ENCODE measurements at regions not wholly inside any gene's neighbourhood (a gene's known extent, or its start where the extent isn't known, plus 50 kb on each side); places are given as distances from the start of the nearest gene placed in this dataset.

DNA sequence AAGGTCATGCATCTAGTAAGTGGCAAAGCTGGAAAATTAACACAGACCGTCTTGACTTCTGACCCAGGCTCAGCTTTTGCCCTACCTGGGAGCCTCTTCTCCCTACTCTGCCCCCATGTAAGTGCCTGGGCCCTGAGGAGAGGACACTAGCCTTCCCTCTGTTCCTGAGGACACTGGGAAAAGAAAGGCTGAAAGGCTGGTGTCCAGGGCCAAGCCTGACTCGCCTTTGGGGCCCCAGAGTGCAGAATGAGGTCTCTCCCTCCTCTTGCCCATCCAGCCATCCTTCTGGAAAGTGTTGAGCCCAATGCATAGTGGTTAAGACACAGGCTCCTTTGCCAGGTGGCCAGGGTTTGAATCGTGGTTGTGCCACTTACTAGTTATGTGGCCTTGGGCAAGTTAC is 91.5 kb downstream of the PJA1 start:
- Histone ChIP-seq H3K36me3 (no peaks in the 10 kb centered on the region), H3K4me3 (no peak overlapping the region), H3K9me3 (no peaks in the 10 kb centered on the region), H3K4me2 (no peak overlapping the region), H3K9ac (no peak overlapping the region), H3K27me3 (peaks cover 82% of the 10 kb centered on the region), H4K20me1 (no peaks in the 10 kb centered on the region; the same call in 1 of the 2 replicates), H3K27ac (no peak overlapping the region), H3K4me1 (peaks cover 14% of the 10 kb centered on the region)
- no peak for TF ChIP-seq Cebpa-rat (IDR thresholded peaks at IDR 0.05)

DNA sequence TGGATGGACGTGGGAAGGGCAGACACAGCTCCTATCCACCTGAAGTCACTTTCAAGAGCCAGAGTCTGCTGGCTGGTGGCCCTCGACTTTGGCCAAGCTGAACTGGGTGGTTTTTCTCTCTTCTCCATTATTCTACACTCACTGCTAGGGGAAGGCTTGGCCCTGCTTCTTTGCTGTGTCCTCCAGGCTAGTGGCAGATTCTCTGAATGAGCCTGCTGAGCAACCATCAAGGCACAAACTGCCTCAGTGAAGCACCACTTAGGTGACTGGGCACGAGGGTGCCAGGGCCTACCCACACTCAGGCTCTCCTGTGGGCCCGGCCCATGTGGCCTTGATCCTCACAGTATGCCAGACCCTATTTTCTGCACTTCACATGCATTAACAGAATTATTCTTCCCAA is 92.0 kb downstream of the PJA1 start:
- no peaks in the 10 kb centered on the region; the same call in 1 of the 2 replicates for H4K20me1 ChIP-seq
- H3K27ac ChIP-seq = no peak overlapping the region
- H3K4me3 ChIP-seq = no peak overlapping the region
- peaks cover 9% of the 10 kb centered on the region for H3K4me1 ChIP-seq
- TF ChIP-seq Cebpa-rat (IDR thresholded peaks at IDR 0.05) = no peak
- no peaks in the 10 kb centered on the region for H3K9me3 ChIP-seq
- H3K27me3 ChIP-seq = peaks cover 82% of the 10 kb centered on the region
- H3K9ac ChIP-seq = no peak overlapping the region
- H3K4me2 ChIP-seq = no peak overlapping the region
- H3K36me3 ChIP-seq = no peaks in the 10 kb centered on the region

- Histone ChIP-seq H3K9ac (no peak overlapping the region), H3K4me3 (no peak overlapping the region), H3K4me1 (peaks cover 2% of the 10 kb centered on the region), H3K27ac (no peak overlapping the region), H3K27me3 (peaks cover 84% of the 10 kb centered on the region), H3K36me3 (no peaks in the 10 kb centered on the region), H3K9me3 (no peaks in the 10 kb centered on the region), H4K20me1 (no peaks in the 10 kb centered on the region; the same call in 1 of the 2 replicates), H3K4me2 (no peak overlapping the region)
- no peak for TF ChIP-seq Cebpa-rat (IDR thresholded peaks at IDR 0.05)
These were observed 92.7 kb downstream of the PJA1 start for GRCh38 chrX:69072486-69073006.

DNA sequence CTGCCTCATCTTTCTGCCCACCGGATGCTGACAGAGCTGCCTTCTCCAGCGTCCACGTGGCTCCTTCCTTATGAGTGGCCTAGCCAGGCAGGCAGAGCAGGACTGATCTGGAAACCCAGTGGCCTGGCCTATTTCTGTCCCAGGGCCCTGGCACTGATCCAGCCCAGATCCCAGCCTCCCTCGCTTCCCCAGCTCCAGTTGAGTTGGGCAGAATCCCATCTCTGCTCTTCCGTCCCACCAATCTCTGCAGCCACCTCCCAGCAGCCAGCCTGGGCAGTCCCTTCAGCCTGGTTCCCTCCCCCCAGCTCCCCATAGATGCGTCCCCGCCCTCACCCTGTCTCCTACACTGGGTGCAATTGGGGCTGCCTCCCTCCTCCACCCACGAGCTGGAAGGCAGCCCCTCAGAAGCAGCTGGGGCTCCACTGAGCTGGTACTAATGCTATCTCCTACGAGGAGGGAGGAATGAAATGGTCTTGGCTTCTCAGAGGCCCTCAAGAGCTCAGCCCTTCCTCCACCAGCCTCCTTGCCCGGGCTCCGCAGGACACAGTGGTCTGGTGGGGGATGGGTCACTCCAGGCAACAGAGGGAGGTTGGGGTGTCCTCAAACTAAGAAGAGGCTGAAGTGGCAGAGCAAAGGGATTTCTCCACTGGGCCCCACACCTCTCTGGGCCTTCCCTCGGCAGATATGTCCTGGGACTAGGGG is 94.2 kb downstream of the PJA1 start:
- no peaks in the 10 kb centered on the region for H3K9me3 ChIP-seq
- no peak overlapping the region for H3K4me3 ChIP-seq
- TF ChIP-seq Cebpa-rat (IDR thresholded peaks at IDR 0.05) = no peak
- H3K27me3 ChIP-seq = peaks cover 93% of the 10 kb centered on the region
- H3K9ac ChIP-seq = no peak overlapping the region
- H3K36me3 ChIP-seq = no peaks in the 10 kb centered on the region
- H3K27ac ChIP-seq = no peak overlapping the region
- no peak overlapping the region for H3K4me2 ChIP-seq
- H3K4me1 ChIP-seq = no peaks in the 10 kb centered on the region
- peaks cover 4% of the 10 kb centered on the region; the same call in 1 of the 2 replicates for H4K20me1 ChIP-seq

DNA sequence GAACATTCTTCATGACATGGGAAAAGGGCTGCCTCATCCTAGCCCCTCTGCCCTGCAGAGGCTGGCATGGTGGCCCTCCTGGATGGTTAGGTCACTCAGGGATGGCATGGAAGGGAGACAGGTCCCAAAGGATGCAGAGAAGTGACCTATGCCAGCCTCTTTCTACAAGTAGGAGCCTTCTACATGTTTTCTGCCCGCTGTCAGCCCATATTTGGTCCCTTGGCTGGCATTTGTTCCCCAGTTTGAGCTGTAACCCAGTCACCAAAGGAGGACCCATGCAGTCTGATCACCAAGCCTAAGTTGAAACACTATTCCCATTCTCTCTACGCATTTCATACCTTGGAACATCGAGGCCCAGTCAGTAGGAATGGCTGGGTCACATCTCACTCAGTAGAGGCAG is 95.4 kb downstream of the PJA1 start:
- peaks cover 5% of the 10 kb centered on the region; the same call in 1 of the 2 replicates for H4K20me1 ChIP-seq
- H3K4me2 ChIP-seq = no peak overlapping the region
- no peak overlapping the region for H3K4me3 ChIP-seq
- no peak overlapping the region for H3K27ac ChIP-seq
- peaks cover 91% of the 10 kb centered on the region for H3K27me3 ChIP-seq
- H3K36me3 ChIP-seq = no peaks in the 10 kb centered on the region
- no peak overlapping the region for H3K9ac ChIP-seq
- no peak for TF ChIP-seq Cebpa-rat (IDR thresholded peaks at IDR 0.05)
- no peaks in the 10 kb centered on the region for H3K4me1 ChIP-seq
- no peaks in the 10 kb centered on the region for H3K9me3 ChIP-seq

- TF ChIP-seq Cebpa-rat (IDR thresholded peaks at IDR 0.05) = no peak
- no peak overlapping the region for H3K27ac ChIP-seq
- no peak overlapping the region for H3K4me2 ChIP-seq
- H3K36me3 ChIP-seq = no peaks in the 10 kb centered on the region
- no peaks in the 10 kb centered on the region for H3K4me1 ChIP-seq
- peaks cover 91% of the 10 kb centered on the region for H3K27me3 ChIP-seq
- no peak overlapping the region for H3K9ac ChIP-seq
- H3K4me3 ChIP-seq = no peak overlapping the region
- peaks cover 4% of the 10 kb centered on the region; the same call in 1 of the 2 replicates for H3K9me3 ChIP-seq
- H4K20me1 ChIP-seq = peaks cover 5% of the 10 kb centered on the region; the same call in 1 of the 2 replicates
These were observed 96.2 kb downstream of the PJA1 start for GRCh38 chrX:69069086-69069445.

GRCh38 chrX:69068301-69069085 is 96.8 kb downstream of the PJA1 start:
- Histone ChIP-seq H3K27me3 (peaks cover 91% of the 10 kb centered on the region), H3K4me2 (no peak overlapping the region), H4K20me1 (peaks cover 5% of the 10 kb centered on the region; the same call in 1 of the 2 replicates), H3K4me3 (no peak overlapping the region), H3K27ac (no peak overlapping the region), H3K9me3 (peaks cover 5% of the 10 kb centered on the region; the same call in 1 of the 2 replicates), H3K9ac (no peak overlapping the region), H3K4me1 (no peaks in the 10 kb centered on the region), H3K36me3 (no peaks in the 10 kb centered on the region)
- TF ChIP-seq Cebpa-rat (IDR thresholded peaks at IDR 0.05) = no peak

DNA sequence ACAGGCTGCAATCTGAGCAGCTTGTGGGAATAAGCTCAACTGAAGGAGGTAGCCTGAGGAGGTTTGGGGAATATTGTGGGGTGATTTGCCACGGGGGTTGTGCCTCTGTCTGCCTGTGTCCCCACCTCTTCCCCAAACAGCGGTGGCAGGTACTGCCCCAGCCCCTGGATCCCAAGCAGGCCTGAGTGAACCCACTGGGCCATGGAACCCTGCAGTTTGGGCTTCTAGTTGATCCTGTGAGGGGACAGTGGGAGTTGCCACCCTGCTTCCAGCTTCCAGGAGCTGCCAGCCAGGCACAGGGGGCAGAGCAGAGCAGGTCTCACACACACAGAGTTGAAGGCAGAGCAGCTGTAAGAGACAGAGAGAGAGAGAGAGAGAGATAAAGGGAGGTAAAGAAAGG is 97.4 kb downstream of the PJA1 start:
- TF ChIP-seq Cebpa-rat (IDR thresholded peaks at IDR 0.05) = no peak
- Histone ChIP-seq H3K9me3 (peaks cover 5% of the 10 kb centered on the region; the same call in 1 of the 2 replicates), H4K20me1 (peaks cover 5% of the 10 kb centered on the region; the same call in 1 of the 2 replicates), H3K27me3 (peaks cover 91% of the 10 kb centered on the region), H3K4me2 (no peak overlapping the region), H3K36me3 (no peaks in the 10 kb centered on the region), H3K4me1 (no peaks in the 10 kb centered on the region), H3K9ac (no peak overlapping the region), H3K27ac (no peak overlapping the region), H3K4me3 (no peak overlapping the region)

- peaks cover 5% of the 10 kb centered on the region; the same call in 1 of the 2 replicates for H3K9me3 ChIP-seq
- no peak overlapping the region for H3K9ac ChIP-seq
- H3K4me3 ChIP-seq = no peak overlapping the region
- no peaks in the 10 kb centered on the region for H3K4me1 ChIP-seq
- H4K20me1 ChIP-seq = peaks cover 5% of the 10 kb centered on the region; the same call in 1 of the 2 replicates
- TF ChIP-seq Cebpa-rat (IDR thresholded peaks at IDR 0.05) = no peak
- H3K36me3 ChIP-seq = no peaks in the 10 kb centered on the region
- peaks cover 93% of the 10 kb centered on the region for H3K27me3 ChIP-seq
- H3K27ac ChIP-seq = no peak overlapping the region
- H3K4me2 ChIP-seq = no peak overlapping the region
These were observed 98.2 kb downstream of the PJA1 start for GRCh38 chrX:69066966-69067525.
